ENCODE measurements at regions not wholly inside any gene's neighbourhood (a gene's known extent, or its start where the extent isn't known, plus 50 kb on each side); places are given as distances from the start of the nearest gene placed in this dataset.

DNA sequence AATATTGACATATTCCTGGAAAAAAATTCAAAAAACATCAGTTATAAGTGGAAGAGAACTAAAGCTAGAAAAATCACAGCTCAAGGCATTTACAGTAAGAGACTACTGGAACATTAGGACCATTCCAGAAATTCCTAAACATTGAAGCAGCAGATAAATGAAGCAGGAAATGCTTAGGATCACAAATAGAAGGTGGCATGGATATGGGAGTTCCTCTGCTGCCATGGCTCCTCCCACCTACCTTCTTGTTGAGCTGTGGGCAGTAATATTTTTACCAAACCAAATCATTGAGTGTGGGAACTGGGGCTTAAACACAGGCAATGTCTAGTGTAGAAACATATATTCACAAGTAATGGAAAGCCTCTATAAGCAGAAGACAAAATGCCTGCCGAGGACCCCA is 292.8 kb downstream of the ANKRD7 start:
- DNase-seq (ENCODE audit: low read depth, low spot score) = no peak
- no peak overlapping the region for H3K4me3 ChIP-seq (ENCODE audit: low read length)

DNA sequence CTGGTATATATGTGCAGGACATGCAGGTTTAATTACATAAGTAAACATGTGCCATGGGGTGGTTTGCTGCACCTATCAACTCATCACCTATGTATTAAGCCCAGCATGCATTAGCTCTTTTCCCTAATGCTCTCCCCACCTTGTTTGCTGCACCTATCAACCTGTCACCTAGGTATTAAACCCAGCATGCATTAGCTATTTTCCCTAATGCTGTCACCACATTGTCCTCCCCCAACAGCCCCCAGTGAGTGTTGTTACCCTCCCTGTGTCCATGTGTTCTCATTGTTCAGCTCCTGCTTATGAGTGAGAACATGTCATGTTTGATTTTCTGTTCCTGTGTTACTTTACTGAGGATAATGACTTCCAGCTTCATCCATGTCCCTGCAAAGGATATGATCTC is 300.5 kb downstream of the ANKRD7 start:
- H3K4me3 ChIP-seq (ENCODE audit: low read length) = no peak overlapping the region
- no peak for DNase-seq (ENCODE audit: low read depth, low spot score)

- H3K4me3 ChIP-seq (ENCODE audit: low read length) = no peak overlapping the region
- no peak for DNase-seq (ENCODE audit: low read depth, low spot score)
Observed at GRCh38 chr7:118531566-118531965, 307.1 kb downstream of the ANKRD7 start.

- no peak for DNase-seq (ENCODE audit: low read depth, low spot score)
- H3K4me3 ChIP-seq (ENCODE audit: low read length) = no peak overlapping the region
Observed at GRCh38 chr7:118559207-118559606, 334.7 kb downstream of the ANKRD7 start.

GRCh38 chr7:118563311-118563710 is 338.8 kb downstream of the ANKRD7 start:
- no peak overlapping the region for H3K4me3 ChIP-seq (ENCODE audit: low read length)
- no peak for DNase-seq (ENCODE audit: low read depth, low spot score)

DNA sequence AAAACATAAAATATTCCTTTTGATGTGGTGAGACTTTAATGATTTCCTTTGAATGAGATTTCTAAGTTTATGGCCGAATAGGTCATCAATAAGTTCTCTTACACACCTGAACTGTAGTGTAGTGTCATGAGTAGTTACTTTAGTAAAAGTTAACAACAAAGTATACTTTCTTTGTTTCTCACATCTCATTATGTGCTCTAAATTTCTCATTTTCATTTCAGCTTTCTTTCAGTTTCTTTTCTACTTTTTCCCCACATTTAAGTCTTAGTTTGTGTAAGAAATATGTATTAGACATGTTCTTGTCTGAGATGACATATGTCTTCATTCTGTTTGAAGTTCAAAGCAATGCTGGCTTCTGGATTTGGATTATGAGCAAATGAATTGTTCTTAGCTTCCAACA is 348.1 kb downstream of the ANKRD7 start:
- DNase-seq (ENCODE audit: low read depth, low spot score) = no peak
- H3K4me3 ChIP-seq (ENCODE audit: low read length) = no peak overlapping the region

DNA sequence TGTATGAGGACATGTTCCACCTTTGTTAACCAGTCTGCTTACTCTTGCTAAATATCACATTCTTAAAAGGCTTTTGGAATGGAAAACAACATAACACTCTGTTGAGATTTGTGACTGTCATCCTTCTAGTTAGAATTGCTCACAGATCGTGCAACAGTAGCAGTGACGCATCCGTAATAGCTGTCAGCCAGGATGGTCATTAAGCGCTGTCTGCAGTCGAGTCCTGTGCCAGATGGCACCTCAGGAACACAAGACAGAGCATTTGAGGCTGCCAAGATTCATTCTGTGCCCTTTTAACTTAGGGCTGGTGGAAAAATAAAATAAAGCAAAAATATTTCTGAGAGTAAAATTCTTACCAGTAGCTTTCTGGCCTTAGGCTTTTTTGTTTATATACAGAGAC is 348.6 kb downstream of the ANKRD7 start:
- DNase-seq (ENCODE audit: low read depth, low spot score) = no peak
- H3K4me3 ChIP-seq (ENCODE audit: low read length) = no peak overlapping the region

GRCh38 chr7:118575393-118575948 is 351.0 kb downstream of the ANKRD7 start:
- H3K4me3 ChIP-seq (ENCODE audit: low read length) = no peak overlapping the region
- DNase-seq (ENCODE audit: low read depth, low spot score) = no peak

DNA sequence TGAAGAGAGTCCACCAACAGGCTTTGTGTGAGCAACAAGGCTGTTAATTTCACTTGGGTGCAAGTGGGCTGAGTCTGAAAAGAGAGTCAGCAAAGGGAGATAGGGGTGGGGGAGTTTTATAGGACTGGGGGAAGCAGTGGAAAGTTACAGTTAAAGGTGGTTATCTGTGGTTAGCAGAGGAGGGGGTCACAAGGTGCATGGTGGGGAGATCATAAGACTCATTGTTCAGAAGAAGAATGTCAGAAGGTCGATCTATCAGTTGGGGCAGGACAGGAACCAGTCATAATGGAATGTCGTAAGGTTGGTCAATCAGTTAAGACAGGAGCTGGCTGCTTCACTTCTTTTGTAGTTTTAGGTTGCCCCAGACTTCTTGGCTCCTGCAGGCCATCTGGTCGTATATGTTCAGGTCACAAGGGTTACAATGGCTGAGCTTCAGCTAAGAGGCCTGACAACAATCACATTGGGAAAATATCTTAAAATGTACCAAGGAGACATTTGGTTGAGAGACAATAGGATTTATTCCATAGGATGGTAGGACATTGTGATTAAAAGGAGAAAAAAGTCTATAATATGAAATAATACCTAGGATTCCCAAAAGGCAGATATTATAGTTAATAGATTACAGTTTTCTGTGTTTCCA is 356.4 kb downstream of the ANKRD7 start:
- H3K4me3 ChIP-seq (ENCODE audit: low read length) = no peak overlapping the region
- DNase-seq (ENCODE audit: low read depth, low spot score) = no peak

GRCh38 chr7:118583641-118584040 is 359.1 kb downstream of the ANKRD7 start:
- no peak overlapping the region for H3K4me3 ChIP-seq (ENCODE audit: low read length)
- no peak for DNase-seq (ENCODE audit: low read depth, low spot score)

DNA sequence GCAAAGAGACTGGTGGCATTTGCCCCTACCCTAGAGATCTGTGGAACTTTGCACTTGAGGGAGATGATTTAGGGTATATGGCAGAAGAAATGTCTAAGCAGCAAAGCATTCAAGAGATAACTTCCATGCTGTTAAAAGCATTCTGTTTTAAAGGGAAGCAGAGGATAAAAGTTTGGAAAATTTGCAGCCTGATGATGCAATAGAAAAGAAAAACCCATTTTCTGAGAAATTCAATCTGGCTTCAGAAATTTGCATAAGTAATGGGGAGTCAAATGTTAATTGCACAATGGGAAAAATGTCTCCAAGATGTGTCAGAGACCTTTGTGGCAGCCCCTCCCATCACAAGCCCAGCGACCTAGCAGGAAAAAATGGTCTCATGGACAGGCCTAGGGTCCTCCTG is 361.7 kb downstream of the ANKRD7 start:
- DNase-seq (ENCODE audit: low read depth, low spot score) = no peak
- no peak overlapping the region for H3K4me3 ChIP-seq (ENCODE audit: low read length)

- no peak overlapping the region for H3K4me3 ChIP-seq (ENCODE audit: low read length)
- DNase-seq (ENCODE audit: low read depth, low spot score) = peak; percentile 29
Observed at GRCh38 chr7:118590107-118590506, 365.6 kb downstream of the ANKRD7 start.

DNA sequence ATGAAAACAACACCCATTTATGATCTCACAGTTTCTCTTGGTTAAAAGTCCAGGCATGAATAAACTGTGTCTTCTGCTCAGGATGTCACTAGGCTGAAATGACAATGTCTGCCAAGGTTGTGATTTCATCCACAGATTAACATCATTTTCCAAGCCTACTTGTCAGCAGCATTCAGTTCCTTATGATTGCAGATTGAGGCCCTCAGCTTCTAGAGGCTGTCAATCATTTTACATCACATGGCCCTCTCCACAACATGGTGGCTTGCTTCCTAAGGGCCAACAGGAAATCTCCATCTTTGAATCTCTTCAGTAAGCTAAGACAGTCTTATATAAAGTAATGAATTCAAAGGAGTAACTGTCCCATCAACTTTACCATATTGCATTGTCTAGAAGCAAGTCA is 377.6 kb downstream of the ANKRD7 start:
- H3K4me3 ChIP-seq (ENCODE audit: low read length) = no peak overlapping the region
- DNase-seq (ENCODE audit: low read depth, low spot score) = no peak

DNA sequence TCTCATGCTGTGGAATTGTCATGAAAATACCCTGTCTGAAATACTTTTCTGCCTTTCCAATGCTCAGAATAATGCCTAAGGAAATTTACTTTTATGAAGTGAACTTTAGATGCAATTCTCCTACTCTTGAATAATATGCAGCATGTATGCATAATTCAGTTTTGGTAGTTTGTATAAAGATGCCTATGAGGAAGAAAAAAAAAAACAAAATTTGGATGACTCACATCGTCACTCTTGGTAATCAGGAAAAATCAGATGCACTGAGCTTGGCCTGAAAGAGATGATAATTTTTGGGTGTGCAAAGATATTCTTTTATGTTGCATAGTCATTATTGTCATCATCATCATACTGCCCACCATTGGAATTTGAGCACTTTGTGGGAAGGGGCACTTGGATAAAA is 382.1 kb downstream of the ANKRD7 start:
- no peak overlapping the region for H3K4me3 ChIP-seq (ENCODE audit: low read length)
- no peak for DNase-seq (ENCODE audit: low read depth, low spot score)

DNA sequence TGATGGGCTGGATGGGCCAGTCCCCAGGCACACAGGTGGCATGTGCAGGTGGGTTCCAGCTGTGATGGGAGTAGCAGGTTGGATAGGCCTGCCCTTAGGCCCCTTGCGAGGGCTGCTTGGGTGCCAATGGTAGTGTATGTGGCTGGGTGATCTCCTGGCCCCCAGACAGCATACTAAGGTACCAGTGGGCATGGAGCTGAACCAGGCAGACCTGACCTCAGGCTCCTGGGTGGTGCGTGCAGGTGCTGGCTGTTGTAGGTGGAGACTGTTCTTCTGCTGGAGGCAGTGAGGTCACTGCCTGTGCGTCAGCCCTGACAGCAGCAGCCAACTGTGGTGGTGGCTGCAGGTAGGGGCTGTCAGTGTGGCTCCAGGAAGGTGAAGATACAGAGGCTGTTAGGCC is 384.7 kb downstream of the ANKRD7 start:
- no peak for DNase-seq (ENCODE audit: low read depth, low spot score)
- H3K4me3 ChIP-seq (ENCODE audit: low read length) = no peak overlapping the region

DNA sequence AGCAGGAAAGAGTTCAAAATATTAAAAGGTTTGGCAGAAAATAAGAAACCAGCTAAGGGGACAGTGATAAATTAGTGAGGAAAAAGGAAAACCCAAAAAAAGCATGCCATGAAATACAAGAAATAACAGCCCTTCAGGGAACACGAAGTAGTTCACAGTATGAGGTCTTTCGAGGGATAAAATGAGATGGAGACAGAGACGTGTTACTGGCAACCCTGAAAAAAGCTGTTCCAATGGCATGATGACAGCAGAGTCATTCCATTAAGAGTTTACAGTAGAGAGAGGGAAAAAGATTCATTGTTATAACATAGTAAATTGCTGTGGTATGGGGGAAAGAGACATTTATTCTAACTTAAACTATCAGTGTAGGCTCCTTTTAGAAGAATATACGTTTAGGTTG is 391.2 kb downstream of the ANKRD7 start:
- H3K4me3 ChIP-seq (ENCODE audit: low read length) = no peak overlapping the region
- no peak for DNase-seq (ENCODE audit: low read depth, low spot score)

DNA sequence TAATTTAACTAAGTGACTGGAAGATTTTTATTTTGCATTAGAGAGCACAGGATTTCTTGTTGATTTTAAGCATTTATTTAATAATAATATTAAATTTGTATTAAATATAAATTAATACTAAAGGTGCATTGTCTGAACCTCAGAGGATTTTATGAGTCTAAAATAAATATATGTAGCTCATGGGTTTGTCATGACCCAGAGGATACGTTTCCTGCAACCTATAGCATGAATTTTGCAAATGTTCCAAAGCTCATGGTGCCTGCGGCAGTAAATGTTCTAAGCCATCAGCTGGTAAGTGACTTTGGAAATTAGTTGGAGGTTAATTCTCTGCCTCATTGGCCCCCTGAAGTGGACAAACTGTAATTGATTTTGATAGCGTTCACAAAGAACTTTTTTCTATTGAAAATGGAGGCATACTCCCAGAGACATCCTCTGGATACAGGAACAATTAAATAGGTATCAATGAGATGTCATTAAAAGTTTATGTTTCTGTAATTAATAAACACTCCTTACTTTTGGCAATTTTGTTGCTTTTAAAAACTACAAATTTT is 397.4 kb downstream of the ANKRD7 start:
- DNase-seq (ENCODE audit: low read depth, low spot score) = no peak
- no peak overlapping the region for H3K4me3 ChIP-seq (ENCODE audit: low read length)

DNA sequence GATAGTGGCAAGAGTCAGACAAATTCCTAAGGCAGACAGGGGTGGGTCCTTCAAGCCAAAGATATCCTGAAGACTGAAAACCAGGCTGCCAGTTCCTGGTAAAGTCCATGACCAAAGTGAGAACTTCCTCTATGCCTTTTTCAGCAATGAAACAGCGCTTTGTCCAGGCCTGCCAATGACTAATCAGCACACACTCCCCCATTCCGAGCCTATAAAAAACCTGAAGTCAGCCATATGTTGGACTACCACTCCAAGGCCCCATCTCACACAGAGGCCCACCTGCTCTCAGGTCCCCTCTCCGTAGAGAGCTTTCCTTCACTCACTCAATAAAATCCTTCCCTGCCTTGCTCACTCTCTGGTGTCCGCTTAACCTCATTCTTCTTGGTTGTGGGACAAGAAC is 402.2 kb downstream of the ANKRD7 start:
- H3K4me3 ChIP-seq (ENCODE audit: low read length) = no peak overlapping the region
- DNase-seq (ENCODE audit: low read depth, low spot score) = no peak

DNA sequence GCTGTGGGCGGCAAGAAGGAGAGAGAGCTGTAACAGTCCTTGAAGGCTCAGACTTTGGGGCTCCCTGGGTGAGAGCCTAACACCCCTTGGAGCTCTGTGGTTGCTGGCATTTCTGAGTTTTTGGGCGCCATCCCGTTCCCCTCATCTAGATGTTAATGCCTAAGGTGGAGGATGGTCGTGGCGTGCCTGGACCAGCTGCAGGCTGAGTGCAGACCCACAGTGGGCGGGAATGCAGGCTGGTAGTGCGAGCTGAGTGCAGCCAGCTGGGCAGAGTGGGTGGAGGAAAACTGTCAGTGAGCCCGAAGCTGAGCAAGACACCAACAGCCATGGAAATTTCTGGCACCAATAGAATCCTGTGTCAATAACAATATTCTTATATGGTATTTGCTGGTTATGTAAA is 403.0 kb downstream of the ANKRD7 start:
- H3K4me3 ChIP-seq (ENCODE audit: low read length) = no peak overlapping the region
- DNase-seq (ENCODE audit: low read depth, low spot score) = no peak

GRCh38 chr7:118629898-118630438 is 405.5 kb downstream of the ANKRD7 start:
- no peak for DNase-seq (ENCODE audit: low read depth, low spot score)
- H3K4me3 ChIP-seq (ENCODE audit: low read length) = no peak overlapping the region

DNA sequence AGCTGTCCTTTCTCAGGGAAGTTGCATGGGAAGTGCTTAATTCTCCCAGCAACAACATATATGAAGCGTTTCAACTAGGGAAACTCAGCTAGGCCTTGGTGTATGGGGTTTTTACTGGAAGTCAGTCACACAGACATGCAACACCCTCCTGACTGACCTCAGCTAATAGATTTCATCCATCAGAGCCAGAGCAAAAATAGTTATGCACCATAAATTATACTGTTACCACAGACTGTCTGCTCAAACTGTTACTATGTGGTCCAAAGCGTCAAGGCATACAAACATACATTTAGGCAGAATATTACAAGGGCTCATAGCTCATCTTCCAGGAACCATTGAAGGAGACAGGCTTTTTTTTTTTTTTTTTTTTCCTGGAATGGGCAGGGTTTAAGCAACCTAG is 417.9 kb downstream of the ANKRD7 start:
- DNase-seq (ENCODE audit: low read depth, low spot score) = no peak
- H3K4me3 ChIP-seq (ENCODE audit: low read length) = no peak overlapping the region
